Activated CD8-positive, alpha-beta memory T cell treated with anti-CD3 and anti-CD28 coated beads, Interleukin-2, amount 10 ng/mL, durations not matched to agents 7 days and 5 days (primary cell): ENCODE measurements at regions not wholly inside any gene's neighbourhood (a gene's known extent, or its start where the extent isn't known, plus 50 kb on each side); places are given as distances from the start of the nearest gene placed in this dataset.

Source experiments
- ATAC-seq: fragments of 150-1000 bp; cut with Tn5 transposase; one replicate; pipeline ENCODE4 v1.10.0; 2021; ENCODE audit warnings: moderate library complexity
- CTCF ChIA-PET: fragments of 350-600 bp; sonication (Branson Sonifier 250); formaldehyde crosslinking; loops from one replicate; lab custom pipeline; 2021; ENCODE audit warnings: antibody characterized with exemption; lab: Charles Lee
- DNase-seq: peaks from one replicate; pipeline ENCODE4 v3.0.0-alpha.2; 2020
- H3K27ac Mint-ChIP-seq: one replicate; pipeline ENCODE4 v1.8.0; 2021; ENCODE audit warnings: mild to moderate bottlenecking, mixed read lengths
- H3K27me3 Mint-ChIP-seq: one replicate; pipeline ENCODE4 v1.8.0; 2021; ENCODE audit warnings: mixed read lengths
- H3K36me3 Mint-ChIP-seq: one replicate; pipeline ENCODE4 v1.8.0; 2021; ENCODE audit warnings: mild to moderate bottlenecking, mixed read lengths
- H3K4me1 Mint-ChIP-seq: one replicate; pipeline ENCODE4 v1.8.0; 2021; ENCODE audit warnings: mixed read lengths
- H3K4me3 Mint-ChIP-seq: one replicate; pipeline ENCODE4 v1.8.0; 2021; ENCODE audit warnings: mild to moderate bottlenecking, moderate library complexity, mixed read lengths
- H3K9me3 Mint-ChIP-seq: one replicate; pipeline ENCODE4 v1.8.0; 2022; ENCODE audit warnings: low read depth, mixed read lengths

DNA sequence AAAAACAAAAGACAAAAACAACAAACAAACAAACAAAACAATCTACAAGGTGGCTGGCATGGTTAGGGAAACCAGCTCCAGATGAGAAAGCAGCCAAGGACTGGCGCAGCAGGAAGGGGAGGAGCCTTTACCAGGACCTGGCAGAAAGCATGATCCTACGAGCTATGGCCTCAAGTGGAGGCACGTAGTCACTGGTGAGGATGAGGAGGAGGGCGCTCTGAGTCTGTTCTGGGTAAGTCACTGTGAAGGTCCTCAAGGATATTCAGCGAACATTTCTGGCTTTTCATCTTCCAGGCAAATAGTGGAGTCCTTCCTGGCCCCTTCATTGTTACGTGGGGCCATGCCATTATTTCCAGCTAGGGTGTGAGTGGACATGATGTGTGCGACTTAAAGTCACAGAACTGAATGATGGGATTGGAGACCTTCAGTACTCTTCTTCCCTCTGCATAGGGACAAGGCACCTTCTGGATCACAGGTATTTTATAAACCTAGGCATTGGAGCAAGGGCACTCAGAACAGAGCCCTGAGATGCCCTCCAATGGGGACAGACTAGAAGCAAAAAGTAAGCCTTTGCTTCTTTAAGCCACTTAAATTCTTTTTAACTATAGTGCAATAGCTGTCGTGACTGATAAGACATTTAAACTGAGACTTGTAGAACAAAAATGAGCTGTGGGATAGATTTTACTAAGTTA lies 771.3 kb downstream of the RAB28 start:
- DNase-seq (no peak), ATAC-seq (no peak)
- Mint-ChIP-seq H3K9me3 (no peaks in the 10 kb centered on the region), H3K36me3 (no peaks in the 10 kb centered on the region), H3K27me3 (no peaks in the 10 kb centered on the region), H3K4me3 (no peak overlapping the region), H3K27ac (no peak overlapping the region), H3K4me1 (no peaks in the 10 kb centered on the region)
- CTCF ChIA-PET: interaction anchor here (1.2 kb wide), 1 partner anchor 836 kb away, joined by 3 read pairs; no protein-coding TSS in a partner anchor

- Mint-ChIP-seq H3K4me1 (no peaks in the 10 kb centered on the region), H3K27ac (no peak overlapping the region), H3K9me3 (no peaks in the 10 kb centered on the region), H3K36me3 (no peaks in the 10 kb centered on the region), H3K27me3 (no peaks in the 10 kb centered on the region), H3K4me3 (no peak overlapping the region)
- ATAC-seq (no peak), DNase-seq (no peak)
- CTCF ChIA-PET: no interaction called here
Measured at GRCh38 chr4:12707381-12708175, 776.6 kb downstream of the RAB28 start.

DNA sequence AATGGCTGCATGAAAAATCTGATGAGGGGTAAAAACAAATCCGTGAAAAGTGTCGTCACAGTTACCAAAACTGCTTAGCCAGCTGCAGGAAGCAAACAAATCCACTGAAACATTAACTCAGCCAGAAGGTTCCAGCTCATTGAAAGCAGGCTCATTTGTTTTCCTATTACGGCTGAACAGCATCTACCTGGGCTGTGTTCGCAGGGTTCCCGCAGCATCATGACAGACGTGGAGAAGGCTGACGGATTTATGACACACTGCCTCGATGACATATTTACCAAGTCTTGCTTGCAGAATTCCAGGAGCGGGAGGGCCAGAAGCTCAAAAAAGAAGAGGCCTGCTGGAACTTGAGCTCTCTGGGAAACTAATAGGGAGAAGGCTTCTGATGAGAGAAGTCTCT lies 781.1 kb downstream of the RAB28 start:
- ATAC-seq (no peak), DNase-seq (no peak)
- Mint-ChIP-seq H3K4me3 (no peak overlapping the region), H3K36me3 (no peaks in the 10 kb centered on the region), H3K9me3 (no peaks in the 10 kb centered on the region), H3K27me3 (no peaks in the 10 kb centered on the region), H3K27ac (no peak overlapping the region), H3K4me1 (no peaks in the 10 kb centered on the region)
- CTCF ChIA-PET: no interaction called here

- Mint-ChIP-seq H3K9me3 (no peaks in the 10 kb centered on the region), H3K27ac (no peak overlapping the region), H3K27me3 (no peaks in the 10 kb centered on the region), H3K4me3 (no peak overlapping the region), H3K36me3 (no peaks in the 10 kb centered on the region), H3K4me1 (no peaks in the 10 kb centered on the region)
- CTCF ChIA-PET: no interaction called here
- ATAC-seq: no peak
- no peak for DNase-seq
Measured at GRCh38 chr4:12701384-12701783, 782.8 kb downstream of the RAB28 start.

GRCh38 chr4:12697970-12698369 lies 786.2 kb downstream of the RAB28 start:
- H3K9me3 Mint-ChIP-seq: no peaks in the 10 kb centered on the region
- no peaks in the 10 kb centered on the region for H3K4me1 Mint-ChIP-seq

DNA sequence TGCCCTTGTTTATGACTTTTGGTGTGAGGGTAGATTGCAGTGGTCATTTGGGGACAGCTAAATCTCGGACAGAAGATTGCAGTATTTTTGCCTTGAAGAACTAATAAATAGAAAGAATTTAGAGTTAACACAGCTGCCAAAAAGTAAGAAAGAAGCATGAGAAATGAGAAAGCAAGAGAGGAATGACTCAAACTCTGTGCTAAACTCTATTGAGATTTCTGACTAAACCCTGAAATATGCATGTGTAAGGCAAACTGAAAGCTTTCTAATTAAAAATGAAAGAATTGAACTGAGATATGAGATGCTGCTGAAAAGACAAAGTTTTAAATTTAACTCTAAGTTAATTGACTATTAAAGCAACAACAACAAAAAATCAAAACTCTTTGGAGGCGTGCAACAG lies 791.3 kb downstream of the RAB28 start:
- ATAC-seq (no peak), DNase-seq (no peak)
- Mint-ChIP-seq H3K27me3 (no peaks in the 10 kb centered on the region), H3K9me3 (no peaks in the 10 kb centered on the region), H3K4me1 (no peaks in the 10 kb centered on the region), H3K4me3 (no peak overlapping the region), H3K27ac (no peak overlapping the region), H3K36me3 (no peaks in the 10 kb centered on the region)
- CTCF ChIA-PET: interaction anchor here (0.6 kb wide), 1 partner anchor 1257 kb away, joined by 3 read pairs; no protein-coding TSS in a partner anchor

More at GRCh38 chr4:12697970-12698369, 786.2 kb downstream of the RAB28 start:
- no peaks in the 10 kb centered on the region for H3K36me3 Mint-ChIP-seq
- ATAC-seq (no peak), DNase-seq (no peak)
- no peak overlapping the region for H3K27ac Mint-ChIP-seq
- CTCF ChIA-PET: no interaction called here
- H3K4me3 Mint-ChIP-seq: no peak overlapping the region
- no peaks in the 10 kb centered on the region for H3K27me3 Mint-ChIP-seq

- Mint-ChIP-seq H3K27ac (no peak overlapping the region), H3K27me3 (no peaks in the 10 kb centered on the region), H3K4me1 (no peaks in the 10 kb centered on the region), H3K9me3 (no peaks in the 10 kb centered on the region), H3K36me3 (no peaks in the 10 kb centered on the region), H3K4me3 (no peak overlapping the region)
- no peak for DNase-seq
- no peak for ATAC-seq
- CTCF ChIA-PET: no interaction called here
Measured at GRCh38 chr4:12691168-12691567, 793.0 kb downstream of the RAB28 start.

DNA sequence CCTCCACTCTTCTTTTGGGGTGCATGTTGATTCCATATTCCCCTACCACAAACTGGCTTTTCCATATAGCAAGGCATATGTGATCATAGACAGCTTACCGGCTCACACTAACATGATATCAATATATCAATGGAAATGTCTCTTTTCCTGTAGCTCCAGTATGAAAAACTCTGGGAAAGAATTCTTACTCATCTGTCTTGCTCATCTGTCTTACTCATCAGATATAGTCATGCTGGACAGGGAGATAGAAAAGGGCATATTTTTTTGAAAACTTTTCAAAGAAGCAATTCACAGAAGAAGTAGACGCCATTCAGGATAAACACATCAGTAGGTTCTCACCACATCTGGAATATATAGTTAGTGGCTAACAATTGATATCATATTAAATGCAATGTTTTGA lies 794.7 kb downstream of the RAB28 start:
- H3K27me3 Mint-ChIP-seq: no peaks in the 10 kb centered on the region
- no peaks in the 10 kb centered on the region for H3K9me3 Mint-ChIP-seq
- DNase-seq: no peak
- no peak overlapping the region for H3K4me3 Mint-ChIP-seq
- no peaks in the 10 kb centered on the region for H3K36me3 Mint-ChIP-seq
- CTCF ChIA-PET: no interaction called here
- H3K4me1 Mint-ChIP-seq: no peaks in the 10 kb centered on the region
- no peak for ATAC-seq
- H3K27ac Mint-ChIP-seq: no peak overlapping the region

DNA sequence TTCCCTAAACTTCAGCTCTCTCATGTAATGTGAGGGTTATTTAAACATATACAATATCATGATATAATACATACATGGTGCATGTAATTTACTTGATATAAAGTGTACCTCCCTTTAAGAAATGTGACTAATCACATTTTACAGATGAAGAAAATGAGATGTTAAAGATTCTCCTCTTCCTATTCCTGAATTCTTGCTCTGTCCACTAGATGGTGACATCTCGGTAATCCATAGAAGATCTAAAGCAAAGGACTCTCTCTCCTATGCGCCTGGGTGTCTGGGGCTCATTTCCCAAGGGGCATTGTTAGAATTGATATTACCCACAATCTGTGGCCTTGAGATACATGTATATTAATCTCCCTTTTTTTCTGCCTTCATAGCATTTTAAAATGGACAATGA lies 804.9 kb downstream of the RAB28 start:
- Mint-ChIP-seq H3K4me3 (no peak overlapping the region), H3K27ac (no peak overlapping the region), H3K27me3 (no peaks in the 10 kb centered on the region), H3K9me3 (no peaks in the 10 kb centered on the region), H3K36me3 (no peaks in the 10 kb centered on the region), H3K4me1 (no peaks in the 10 kb centered on the region)
- DNase-seq (no peak), ATAC-seq (no peak)
- CTCF ChIA-PET: no interaction called here

DNA sequence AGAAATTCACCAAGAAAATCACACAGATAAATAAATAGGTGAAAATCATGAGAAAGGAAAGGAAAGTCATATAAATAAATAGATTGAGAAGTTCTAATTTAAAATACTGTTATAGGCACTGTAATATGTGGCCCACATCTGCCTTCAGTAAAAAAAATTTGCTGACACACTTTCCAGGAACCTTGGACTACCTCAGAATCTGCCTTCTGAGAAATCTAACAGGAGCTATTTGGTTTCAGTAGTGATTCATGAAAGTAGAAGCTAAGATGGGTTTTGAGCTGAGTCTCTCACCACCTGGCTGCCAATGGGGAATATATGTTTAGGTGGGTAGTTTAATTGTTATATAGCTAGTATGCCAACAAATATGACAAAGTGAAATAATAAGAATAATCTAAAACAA lies 810.0 kb downstream of the RAB28 start:
- H3K27ac Mint-ChIP-seq: no peak overlapping the region
- no peaks in the 10 kb centered on the region for H3K36me3 Mint-ChIP-seq
- ATAC-seq: no peak
- no peaks in the 10 kb centered on the region for H3K4me1 Mint-ChIP-seq
- H3K4me3 Mint-ChIP-seq: no peak overlapping the region
- CTCF ChIA-PET: no interaction called here
- no peak for DNase-seq
- H3K27me3 Mint-ChIP-seq: no peaks in the 10 kb centered on the region
- H3K9me3 Mint-ChIP-seq: peaks cover 2% of the 10 kb centered on the region

DNA sequence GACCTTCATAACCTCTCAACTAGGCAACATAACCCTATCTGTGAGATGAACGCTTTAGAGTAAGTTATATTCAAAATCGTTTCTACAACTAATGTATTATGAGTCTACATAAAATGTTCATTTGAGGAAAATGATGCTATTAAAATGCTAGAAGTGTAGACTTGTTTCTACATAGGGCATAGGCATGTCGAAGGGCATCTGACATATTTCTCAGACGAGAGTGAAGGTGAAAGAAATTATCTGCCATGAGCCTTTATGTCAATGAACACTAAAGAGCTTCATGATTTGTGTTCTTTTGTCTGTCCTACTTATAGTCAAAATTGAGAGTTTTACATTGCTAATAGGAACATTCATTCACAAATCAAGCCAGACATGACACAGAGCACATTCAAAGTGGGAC lies 811.8 kb downstream of the RAB28 start:
- no peak overlapping the region for H3K4me3 Mint-ChIP-seq
- H3K9me3 Mint-ChIP-seq: peaks cover 2% of the 10 kb centered on the region
- no peak overlapping the region for H3K27ac Mint-ChIP-seq
- ATAC-seq: no peak
- no peaks in the 10 kb centered on the region for H3K27me3 Mint-ChIP-seq
- H3K4me1 Mint-ChIP-seq: no peaks in the 10 kb centered on the region
- CTCF ChIA-PET: no interaction called here
- DNase-seq: no peak
- H3K36me3 Mint-ChIP-seq: no peaks in the 10 kb centered on the region

DNA sequence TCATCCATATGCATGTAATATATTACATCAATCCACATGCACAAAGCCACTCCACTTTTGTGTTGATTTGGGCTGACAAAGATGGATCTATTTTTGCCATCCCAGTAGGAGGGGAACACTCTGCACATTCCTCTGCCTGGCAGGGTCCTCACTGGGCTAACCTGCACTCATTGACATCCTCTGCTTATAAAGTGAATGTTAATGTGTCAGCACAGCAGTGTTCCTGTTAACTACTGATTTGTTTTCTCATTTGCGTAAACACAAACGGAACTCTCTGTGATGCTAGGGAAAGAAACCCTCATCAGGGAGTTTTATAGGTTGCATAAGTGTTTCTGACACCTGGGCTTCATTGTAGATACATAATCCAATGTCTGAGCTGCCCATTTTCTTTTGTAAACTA lies 826.0 kb downstream of the RAB28 start:
- ATAC-seq (no peak), DNase-seq (no peak)
- no peak overlapping the region for H3K4me3 Mint-ChIP-seq
- H3K27me3 Mint-ChIP-seq: no peaks in the 10 kb centered on the region
- H3K27ac Mint-ChIP-seq: no peak overlapping the region
- H3K36me3 Mint-ChIP-seq: no peaks in the 10 kb centered on the region
- CTCF ChIA-PET: no interaction called here
- H3K4me1 Mint-ChIP-seq: no peaks in the 10 kb centered on the region
- H3K9me3 Mint-ChIP-seq: peaks cover 3% of the 10 kb centered on the region

DNA sequence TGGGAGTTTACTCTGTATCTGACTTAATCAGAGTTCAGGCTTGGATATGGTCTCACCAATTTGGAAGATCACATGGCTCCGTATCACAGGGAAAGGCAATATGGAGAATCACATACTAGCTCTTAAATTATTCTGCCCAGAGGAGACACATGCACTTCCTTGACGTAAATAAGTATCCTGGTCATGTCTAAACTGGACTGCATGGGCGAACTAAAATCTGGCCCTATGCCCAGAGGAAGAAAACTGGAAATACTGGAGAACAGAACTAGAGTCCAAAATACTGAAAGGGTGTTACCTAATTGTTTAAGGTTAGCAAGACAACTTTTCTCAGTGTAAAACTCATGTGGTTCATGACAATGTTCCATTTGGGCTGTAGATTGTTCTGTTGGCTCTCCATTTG lies 832.3 kb downstream of the RAB28 start:
- DNase-seq: no peak
- no peak overlapping the region for H3K27ac Mint-ChIP-seq
- CTCF ChIA-PET: no interaction called here
- ATAC-seq: no peak
- H3K4me1 Mint-ChIP-seq: no peaks in the 10 kb centered on the region
- H3K9me3 Mint-ChIP-seq: peaks cover 3% of the 10 kb centered on the region
- H3K4me3 Mint-ChIP-seq: no peak overlapping the region
- no peaks in the 10 kb centered on the region for H3K27me3 Mint-ChIP-seq
- no peaks in the 10 kb centered on the region for H3K36me3 Mint-ChIP-seq

DNA sequence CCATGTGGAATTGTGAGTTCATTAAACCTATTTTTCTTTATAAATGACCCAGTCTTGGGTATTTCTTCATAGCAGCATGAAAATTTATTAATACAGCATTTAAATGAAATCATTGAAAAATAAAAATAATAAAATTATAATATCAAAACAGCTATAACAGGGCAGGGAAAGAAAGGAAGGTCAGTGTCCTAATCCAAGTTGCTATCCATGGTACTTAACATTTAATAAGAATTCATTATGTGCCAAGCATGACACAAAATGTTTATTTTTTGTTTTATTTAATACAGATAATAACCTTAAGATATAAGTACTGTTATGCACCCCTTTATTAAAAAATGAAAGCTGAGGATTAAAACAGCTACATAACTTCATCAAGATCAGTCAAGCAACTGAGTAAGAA lies 838.4 kb downstream of the RAB28 start:
- no peak for ATAC-seq
- Mint-ChIP-seq H3K4me3 (no peak overlapping the region), H3K36me3 (no peaks in the 10 kb centered on the region), H3K9me3 (no peaks in the 10 kb centered on the region), H3K27ac (no peak overlapping the region), H3K4me1 (no peaks in the 10 kb centered on the region), H3K27me3 (no peaks in the 10 kb centered on the region)
- CTCF ChIA-PET: interaction anchor here (1.7 kb wide), 1 partner anchor 12 kb away, joined by 5 read pairs; no protein-coding TSS in a partner anchor
- no peak for DNase-seq
